ENCODE measurements at regions not wholly inside any gene's neighbourhood (a gene's known extent, or its start where the extent isn't known, plus 50 kb on each side); places are given as distances from the start of the nearest gene placed in this dataset.

DNA sequence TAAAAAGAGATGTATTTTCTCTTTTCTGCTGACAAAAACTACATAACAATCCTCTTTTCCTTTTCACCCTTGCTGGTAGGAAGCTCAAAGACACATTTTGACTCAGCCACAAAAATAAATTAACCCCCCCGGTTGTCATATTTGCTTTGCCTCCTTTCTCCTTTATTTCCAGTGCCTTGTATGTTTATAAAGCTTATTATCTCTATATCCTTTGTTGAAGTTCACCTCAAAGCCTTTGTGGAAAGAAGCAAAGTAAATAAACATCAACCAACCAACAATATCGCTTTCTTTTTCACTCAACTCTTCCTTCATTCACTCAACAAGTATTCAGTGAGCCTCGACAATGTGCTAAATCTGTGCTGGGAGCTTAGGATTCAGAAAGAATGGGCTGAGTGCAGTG lies 276.5 kb upstream of the ID2 start:
- no peaks in the 10 kb centered on the region for H3K9me3 ChIP-seq
- H3K4me3 ChIP-seq: no peak overlapping the region
- DNase-seq (ENCODE audit: low read depth in 1 of 2, low spot score in 1 of 2) (no peak), ATAC-seq (no peak), FAIRE-seq (no peak)
- no peak overlapping the region for H3K27ac ChIP-seq
- ChIA-PET CTCF (no interaction called here), POLR2A (no interaction called here)
- no peak overlapping the region for H3K4me2 ChIP-seq
- TF ChIP-seq MAZ (IDR thresholded peaks at IDR 0.05; ENCODE audit: borderline replicate concordance, low read depth, low read length): no peak
- TF ChIP-seq CEBPB (IDR thresholded peaks at IDR 0.05): no peak
- no peak for TF ChIP-seq RARB (CRISPR knock-in tag; IDR thresholded peaks at IDR 0.05)
- no peak for TF ChIP-seq POLR2A (IDR thresholded peaks at IDR 0.05; ENCODE audit: low read length)
- TF ChIP-seq, protein P1, sequence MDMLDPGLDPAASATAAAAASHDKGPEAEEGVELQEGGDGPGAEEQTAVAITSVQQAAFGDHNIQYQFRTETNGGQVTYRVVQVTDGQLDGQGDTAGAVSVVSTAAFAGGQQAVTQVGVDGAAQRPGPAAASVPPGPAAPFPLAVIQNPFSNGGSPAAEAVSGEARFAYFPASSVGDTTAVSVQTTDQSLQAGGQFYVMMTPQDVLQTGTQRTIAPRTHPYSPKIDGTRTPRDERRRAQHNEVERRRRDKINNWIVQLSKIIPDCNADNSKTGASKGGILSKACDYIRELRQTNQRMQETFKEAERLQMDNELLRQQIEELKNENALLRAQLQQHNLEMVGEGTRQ (IDR thresholded peaks at IDR 0.05): no peak
- TF ChIP-seq EP300 (IDR thresholded peaks at IDR 0.05): no peak
- TF ChIP-seq FOXS1 (CRISPR knock-in tag; IDR thresholded peaks at IDR 0.05): no peak
- TF ChIP-seq, protein P2, sequence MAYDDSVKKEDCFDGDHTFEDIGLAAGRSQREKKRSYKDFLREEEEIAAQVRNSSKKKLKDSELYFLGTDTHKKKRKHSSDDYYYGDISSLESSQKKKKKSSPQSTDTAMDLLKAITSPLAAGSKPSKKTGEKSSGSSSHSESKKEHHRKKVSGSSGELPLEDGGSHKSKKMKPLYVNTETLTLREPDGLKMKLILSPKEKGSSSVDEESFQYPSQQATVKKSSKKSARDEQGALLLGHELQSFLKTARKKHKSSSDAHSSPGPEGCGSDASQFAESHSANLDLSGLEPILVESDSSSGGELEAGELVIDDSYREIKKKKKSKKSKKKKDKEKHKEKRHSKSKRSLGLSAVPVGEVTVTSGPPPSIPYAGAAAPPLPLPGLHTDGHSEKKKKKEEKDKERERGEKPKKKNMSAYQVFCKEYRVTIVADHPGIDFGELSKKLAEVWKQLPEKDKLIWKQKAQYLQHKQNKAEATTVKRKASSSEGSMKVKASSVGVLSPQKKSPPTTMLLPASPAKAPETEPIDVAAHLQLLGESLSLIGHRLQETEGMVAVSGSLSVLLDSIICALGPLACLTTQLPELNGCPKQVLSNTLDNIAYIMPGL (CRISPR knock-in tag; IDR thresholded peaks at IDR 0.05; ENCODE audit: borderline replicate concordance): no peak
- TF ChIP-seq CBX8 (IDR thresholded peaks at IDR 0.05): no peak
- no peak for TF ChIP-seq HOXB5 (CRISPR knock-in tag; IDR thresholded peaks at IDR 0.05)
- WGBS (ENCODE audit: missing lambda C conversion rate): 77% methylated on average over 3 of the region's 3 CpGs
- H3K4me1 ChIP-seq: peaks cover 15% of the 10 kb centered on the region

DNA sequence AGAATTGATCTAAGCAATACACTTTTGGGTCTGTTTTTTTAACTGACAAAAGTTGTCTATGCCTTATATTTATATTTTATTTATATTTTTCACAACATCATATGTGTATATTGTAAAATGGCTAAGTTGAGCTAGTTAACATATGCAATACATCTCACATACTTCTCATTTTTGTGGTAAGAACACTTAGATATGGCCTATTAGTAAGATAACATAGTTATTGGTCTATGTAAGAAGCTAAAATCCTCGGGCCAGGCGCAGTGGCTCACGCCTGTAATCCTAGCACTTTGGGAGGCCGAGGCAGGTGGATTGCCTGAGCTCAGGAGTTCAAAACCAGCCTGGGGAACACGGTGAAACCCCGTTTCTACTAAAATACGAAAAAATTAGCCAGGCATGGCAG lies 275.6 kb upstream of the ID2 start:
- POLR2A ChIA-PET: no interaction called here
- H3K4me3 ChIP-seq: no peak overlapping the region
- TF ChIP-seq TFCP2L1 (CRISPR knock-in tag; IDR thresholded peaks at IDR 0.05): no peak
- TF ChIP-seq HOXA7 (CRISPR knock-in tag; IDR thresholded peaks at IDR 0.05): no peak
- TF ChIP-seq SMC3 (IDR thresholded peaks at IDR 0.05): no peak
- FAIRE-seq (no peak), DNase-seq (ENCODE audit: low read depth in 1 of 2, low spot score in 1 of 2) (no peak), ATAC-seq (no peak)
- no peak overlapping the region for H3K27ac ChIP-seq
- 68% methylated on average over 7 of the region's 7 CpGs for WGBS (ENCODE audit: missing lambda C conversion rate)
- no peak overlapping the region for H3K4me2 ChIP-seq
- CTCF ChIA-PET: interaction anchor here (0.6 to 1.0 kb wide), 3 partner anchors 18 to 367 kb away, joined by 3 to 5 read pairs (median 3); no protein-coding TSS in a partner anchor
- H3K9me3 ChIP-seq: no peaks in the 10 kb centered on the region
- peaks cover 15% of the 10 kb centered on the region for H3K4me1 ChIP-seq

DNA sequence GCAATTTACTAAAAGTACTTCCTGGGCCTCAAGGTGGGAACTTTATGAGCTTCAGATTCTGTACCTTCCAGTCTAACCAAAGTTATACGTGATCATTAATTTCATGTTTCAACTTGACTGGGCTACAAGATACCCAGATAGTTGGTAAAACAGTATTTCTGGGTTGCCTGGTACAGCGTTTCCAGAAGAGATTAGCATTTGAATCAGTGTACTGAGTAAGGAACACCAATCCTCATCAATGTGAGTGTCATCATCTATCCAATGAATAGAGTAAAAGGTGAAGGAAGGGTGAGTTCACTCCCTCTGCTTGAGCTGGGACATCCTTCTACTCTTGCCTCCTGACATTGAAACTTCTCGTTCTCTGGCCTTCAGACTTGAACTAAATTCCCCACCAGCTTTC lies 274.5 kb upstream of the ID2 start:
- H3K27ac ChIP-seq: no peak overlapping the region
- TF ChIP-seq, protein P3, sequence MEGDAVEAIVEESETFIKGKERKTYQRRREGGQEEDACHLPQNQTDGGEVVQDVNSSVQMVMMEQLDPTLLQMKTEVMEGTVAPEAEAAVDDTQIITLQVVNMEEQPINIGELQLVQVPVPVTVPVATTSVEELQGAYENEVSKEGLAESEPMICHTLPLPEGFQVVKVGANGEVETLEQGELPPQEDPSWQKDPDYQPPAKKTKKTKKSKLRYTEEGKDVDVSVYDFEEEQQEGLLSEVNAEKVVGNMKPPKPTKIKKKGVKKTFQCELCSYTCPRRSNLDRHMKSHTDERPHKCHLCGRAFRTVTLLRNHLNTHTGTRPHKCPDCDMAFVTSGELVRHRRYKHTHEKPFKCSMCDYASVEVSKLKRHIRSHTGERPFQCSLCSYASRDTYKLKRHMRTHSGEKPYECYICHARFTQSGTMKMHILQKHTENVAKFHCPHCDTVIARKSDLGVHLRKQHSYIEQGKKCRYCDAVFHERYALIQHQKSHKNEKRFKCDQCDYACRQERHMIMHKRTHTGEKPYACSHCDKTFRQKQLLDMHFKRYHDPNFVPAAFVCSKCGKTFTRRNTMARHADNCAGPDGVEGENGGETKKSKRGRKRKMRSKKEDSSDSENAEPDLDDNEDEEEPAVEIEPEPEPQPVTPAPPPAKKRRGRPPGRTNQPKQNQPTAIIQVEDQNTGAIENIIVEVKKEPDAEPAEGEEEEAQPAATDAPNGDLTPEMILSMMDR (IDR thresholded peaks at IDR 0.05): no peak
- no peak for TF ChIP-seq NR3C1 (IDR thresholded peaks at IDR 0.05)
- no peak for TF ChIP-seq CHD4 (IDR thresholded peaks at IDR 0.05; ENCODE audit: borderline replicate concordance)
- no peak for TF ChIP-seq FOSB (CRISPR knock-in tag; IDR thresholded peaks at IDR 0.05)
- no peak for TF ChIP-seq RNF2 (IDR thresholded peaks at IDR 0.05; ENCODE audit: borderline replicate concordance, low read depth)
- TF ChIP-seq, protein P4, sequence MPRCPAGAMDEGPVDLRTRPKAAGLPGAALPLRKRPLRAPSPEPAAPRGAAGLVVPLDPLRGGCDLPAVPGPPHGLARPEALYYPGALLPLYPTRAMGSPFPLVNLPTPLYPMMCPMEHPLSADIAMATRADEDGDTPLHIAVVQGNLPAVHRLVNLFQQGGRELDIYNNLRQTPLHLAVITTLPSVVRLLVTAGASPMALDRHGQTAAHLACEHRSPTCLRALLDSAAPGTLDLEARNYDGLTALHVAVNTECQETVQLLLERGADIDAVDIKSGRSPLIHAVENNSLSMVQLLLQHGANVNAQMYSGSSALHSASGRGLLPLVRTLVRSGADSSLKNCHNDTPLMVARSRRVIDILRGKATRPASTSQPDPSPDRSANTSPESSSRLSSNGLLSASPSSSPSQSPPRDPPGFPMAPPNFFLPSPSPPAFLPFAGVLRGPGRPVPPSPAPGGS (IDR thresholded peaks at IDR 0.05): no peak
- no peak for TF ChIP-seq RFX5 (IDR thresholded peaks at IDR 0.05)
- no peak for TF ChIP-seq ZFP36 (IDR thresholded peaks at IDR 0.05; ENCODE audit: borderline replicate concordance, partially characterized antibody)
- TF ChIP-seq, protein P5, sequence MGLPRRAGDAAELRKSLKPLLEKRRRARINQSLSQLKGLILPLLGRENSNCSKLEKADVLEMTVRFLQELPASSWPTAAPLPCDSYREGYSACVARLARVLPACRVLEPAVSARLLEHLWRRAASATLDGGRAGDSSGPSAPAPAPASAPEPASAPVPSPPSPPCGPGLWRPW (IDR thresholded peaks at IDR 0.05): no peak
- TF ChIP-seq JUN (IDR thresholded peaks at IDR 0.05): no peak
- no peak for TF ChIP-seq FOSL2 (IDR thresholded peaks at IDR 0.05)
- no peak for TF ChIP-seq FOSL2 (CRISPR knock-in tag; IDR thresholded peaks at IDR 0.05)
- no peak for TF ChIP-seq CHD2 (IDR thresholded peaks at IDR 0.05; ENCODE audit: low read length, partially characterized antibody)
- no peak for TF ChIP-seq POLR2A (IDR thresholded peaks at IDR 0.05; ENCODE audit: low read length)
- no peak for TF ChIP-seq MAFK (IDR thresholded peaks at IDR 0.05; ENCODE audit: partially characterized antibody)
- TF ChIP-seq, protein P6, sequence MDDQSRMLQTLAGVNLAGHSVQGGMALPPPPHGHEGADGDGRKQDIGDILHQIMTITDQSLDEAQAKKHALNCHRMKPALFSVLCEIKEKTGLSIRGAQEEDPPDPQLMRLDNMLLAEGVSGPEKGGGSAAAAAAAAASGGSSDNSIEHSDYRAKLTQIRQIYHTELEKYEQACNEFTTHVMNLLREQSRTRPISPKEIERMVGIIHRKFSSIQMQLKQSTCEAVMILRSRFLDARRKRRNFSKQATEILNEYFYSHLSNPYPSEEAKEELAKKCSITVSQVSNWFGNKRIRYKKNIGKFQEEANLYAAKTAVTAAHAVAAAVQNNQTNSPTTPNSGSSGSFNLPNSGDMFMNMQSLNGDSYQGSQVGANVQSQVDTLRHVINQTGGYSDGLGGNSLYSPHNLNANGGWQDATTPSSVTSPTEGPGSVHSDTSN (IDR thresholded peaks at IDR 0.05): no peak
- no peak for TF ChIP-seq TP53 (CRISPR knock-in tag; IDR thresholded peaks at IDR 0.05)
- H3K4me2 ChIP-seq: no peak overlapping the region
- ATAC-seq (no peak), FAIRE-seq (no peak), DNase-seq (ENCODE audit: low read depth in 1 of 2, low spot score in 1 of 2) (no peak)
- ChIA-PET CTCF (interaction anchor here (0.6 to 1.4 kb wide), 6 partner anchors 9 to 984 kb away, joined by 3 to 5 read pairs (median 3); no protein-coding TSS in a partner anchor), POLR2A (no interaction called here)
- WGBS (ENCODE audit: missing lambda C conversion rate): 91% methylated on average over 3 of the region's 3 CpGs
- no peak overlapping the region for H3K4me3 ChIP-seq
- H3K4me1 ChIP-seq: peaks cover 25% of the 10 kb centered on the region
- no peaks in the 10 kb centered on the region for H3K9me3 ChIP-seq
